Mesenchymal stem cell (in vitro differentiated cells and primary cell): ENCODE measurements at regions not wholly inside any gene's neighbourhood (a gene's known extent, or its start where the extent isn't known, plus 50 kb on each side); places are given as distances from the start of the nearest gene placed in this dataset.

ENCODE experiments used
- DNase-seq: peaks from one replicate; pipeline ENCODE4 v3.0.0-alpha.2; 2013
- H2AFZ ChIP-seq: one replicate; pipeline ENCODE4 v1.6.1; 2013; ENCODE audit warnings: low read depth, mild to moderate bottlenecking, control low read depth, inconsistent platforms, low read length, moderate library complexity
- H2AK5ac ChIP-seq: 2 replicates; pipeline ENCODE4 v1.6.1; 2013; ENCODE audit warnings: low read length, moderate library complexity, mild to moderate bottlenecking, inconsistent platforms; ENCODE audit not compliant: severe bottlenecking
- H2BK120ac ChIP-seq: one replicate; pipeline ENCODE4 v1.6.1; 2013; ENCODE audit warnings: low read depth, mild to moderate bottlenecking, inconsistent platforms, low read length, moderate library complexity
- H2BK12ac ChIP-seq, 2 experiments: one replicate each; pipeline ENCODE4 v1.6.1; 2013; ENCODE audit warnings: inconsistent platforms in 2 of 2, low read length in 2 of 2, mild to moderate bottlenecking in 2 of 2, moderate library complexity in 2 of 2, control low read depth in 1 of 2
- H2BK15ac ChIP-seq: one replicate; pipeline ENCODE4 v1.6.1; 2013; ENCODE audit warnings: mild to moderate bottlenecking, low read depth, inconsistent platforms; ENCODE audit not compliant: poor library complexity, severe bottlenecking
- H2BK5ac ChIP-seq: 2 replicates; pipeline ENCODE4 v1.6.1; 2013; ENCODE audit warnings: low read depth, mild to moderate bottlenecking, low read length, control low read depth, inconsistent platforms; ENCODE audit not compliant: poor library complexity, severe bottlenecking
- H3K14ac ChIP-seq, 2 experiments: one replicate each; pipeline ENCODE4 v1.6.1; 2013; ENCODE audit warnings: inconsistent platforms in 2 of 2, low read length in 2 of 2, control low read depth in 1 of 2, mild to moderate bottlenecking in 1 of 2, moderate library complexity in 1 of 2
- H3K18ac ChIP-seq, 2 experiments: one replicate each; pipeline ENCODE4 v1.6.1; 2013; ENCODE audit warnings: inconsistent platforms in 2 of 2, low read length in 2 of 2, control low read depth in 1 of 2, low read depth in 1 of 2, mild to moderate bottlenecking in 1 of 2
- H3K23ac ChIP-seq, 2 experiments: one replicate each; pipeline ENCODE4 v1.6.1; 2013; ENCODE audit warnings: inconsistent platforms in 2 of 2, low read length in 2 of 2, mild to moderate bottlenecking in 2 of 2, moderate library complexity in 2 of 2, control low read depth in 1 of 2
- H3K27ac ChIP-seq: 2 replicates; pipeline ENCODE4 v1.5.1; 2013; ENCODE audit warnings: mild to moderate bottlenecking, moderate library complexity, low read length, control low read depth, inconsistent platforms; ENCODE audit not compliant: poor library complexity, severe bottlenecking
- H3K27me3 ChIP-seq, 2 experiments: 2 replicates each; pipeline versions ENCODE4 v1.6.1 to v1.7.0; 2013; ENCODE audit warnings: low read length in 2 of 2, mild to moderate bottlenecking in 2 of 2, moderate library complexity in 2 of 2, control low read depth in 1 of 2, inconsistent platforms in 1 of 2; ENCODE audit not compliant: control insufficient read depth in 1 of 2, insufficient read depth in 1 of 2
- H3K36me3 ChIP-seq, 2 experiments: 2 replicates each; pipeline versions ENCODE4 v1.6.1 to v1.7.0; 2013; ENCODE audit warnings: low read length in 2 of 2, control low read depth in 1 of 2, inconsistent platforms in 1 of 2, low read depth in 1 of 2, mild to moderate bottlenecking in 1 of 2; ENCODE audit not compliant: insufficient read depth in 2 of 2, control insufficient read depth in 1 of 2
- H3K4ac ChIP-seq, 2 experiments: one replicate each; pipeline ENCODE4 v1.6.1; 2013; ENCODE audit warnings: inconsistent platforms in 2 of 2, low read length in 2 of 2, mild to moderate bottlenecking in 2 of 2, moderate library complexity in 2 of 2, control low read depth in 1 of 2, low read depth in 1 of 2
- H3K4me1 ChIP-seq: 2 replicates; pipeline ENCODE4 v1.6.1; 2013; ENCODE audit warnings: low read depth, low read length, control low read depth; ENCODE audit not compliant: control insufficient read depth, insufficient read depth
- H3K4me2 ChIP-seq: 2 replicates; pipeline ENCODE4 v1.6.1; 2013; ENCODE audit warnings: low read length, mild to moderate bottlenecking, inconsistent platforms; ENCODE audit not compliant: poor library complexity, severe bottlenecking
- H3K4me3 ChIP-seq, 2 experiments: 2 replicates each; pipeline versions ENCODE4 v1.5.1 to v1.7.0; 2013; ENCODE audit warnings: low read length in 2 of 2, mild to moderate bottlenecking in 2 of 2, control low read depth in 1 of 2, low read depth in 1 of 2; ENCODE audit not compliant: insufficient read depth in 1 of 2
- H3K79me1 ChIP-seq: replicated peaks from 2 replicates; pipeline ENCODE4 v1.6.1; 2013; ENCODE audit warnings: mild to moderate bottlenecking, control low read depth, low read length, inconsistent platforms; ENCODE audit not compliant: poor library complexity, severe bottlenecking
- H3K9ac ChIP-seq: 2 replicates; pipeline ENCODE4 v1.7.0; 2013; ENCODE audit warnings: mild to moderate bottlenecking, low read length, moderate library complexity
- H3K9me3 ChIP-seq: 2 replicates; pipeline ENCODE4 v1.7.0; 2013; ENCODE audit warnings: mild to moderate bottlenecking, low read length; ENCODE audit not compliant: control insufficient read depth
- H4K8ac ChIP-seq: one replicate; pipeline ENCODE4 v1.6.1; 2013; ENCODE audit warnings: inconsistent platforms, mild to moderate bottlenecking, low read length, moderate library complexity
- H4K91ac ChIP-seq: one replicate; pipeline ENCODE4 v1.6.1; 2013; ENCODE audit warnings: mild to moderate bottlenecking, low read length, inconsistent platforms
- WGBS: methylation state at CpG from one replicate; pipeline ENCODE4 v1.1.7; 2013; ENCODE audit warnings: mixed read lengths; 5-methylcytosine and 5-hydroxymethylcytosine counted together

DNA sequence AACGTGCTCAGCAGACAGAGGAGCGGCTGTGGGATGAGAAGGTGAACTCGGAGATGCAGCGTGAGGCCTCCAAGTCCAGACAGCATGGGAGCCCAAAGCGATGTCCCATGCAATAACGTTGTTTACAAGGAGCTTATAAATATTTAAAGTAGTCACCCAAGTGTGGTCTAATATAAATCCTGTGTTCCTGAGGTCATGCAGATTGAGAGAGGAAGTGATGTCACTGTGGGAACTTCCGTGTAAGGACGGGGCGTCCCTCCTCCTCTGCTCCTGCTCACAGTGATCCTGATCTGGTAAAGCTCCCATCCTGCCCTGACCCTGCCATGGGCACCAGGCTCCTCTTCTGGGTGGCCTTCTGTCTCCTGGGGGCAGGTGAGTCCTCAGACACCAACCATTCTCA, 94.7 kb upstream of the PRSS58 start:
- H3K27me3 ChIP-seq = peaks cover 0 to 33% of the 10 kb centered on the region in 2 experiments
- no peak overlapping the region for H2BK5ac ChIP-seq

DNA sequence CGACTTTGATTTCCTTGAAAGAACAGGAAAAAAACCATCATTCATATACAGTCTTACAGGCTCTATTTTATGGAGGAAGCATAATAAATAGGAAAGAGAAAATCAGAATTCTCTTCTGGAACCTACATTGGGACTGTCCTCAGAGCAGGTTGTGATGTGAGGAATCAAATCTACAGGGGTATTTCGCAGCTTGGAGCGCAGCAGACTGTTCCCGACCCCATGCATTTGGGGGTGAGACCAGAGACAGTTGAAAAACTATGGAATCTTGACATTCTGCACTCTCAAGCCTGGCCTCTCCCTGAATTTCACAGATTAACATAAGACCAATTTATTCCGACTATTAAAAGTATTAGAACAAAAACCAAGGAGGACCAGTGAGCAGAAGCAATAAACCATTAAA, 93.3 kb upstream of the PRSS58 start:
- Histone ChIP-seq H2AK5ac (no peak overlapping the region), H3K4ac (no peak overlapping the region), H2BK5ac (no peak overlapping the region), H2AFZ (no peak overlapping the region), H3K79me1 (no peaks in the 10 kb centered on the region), H2BK120ac (no peak overlapping the region), H3K36me3 (no peaks in the 10 kb centered on the region), H3K4me1 (no peaks in the 10 kb centered on the region), H3K18ac (no peak overlapping the region), H3K27ac (no peak overlapping the region), H4K91ac (no peak overlapping the region), H2BK12ac (no peak overlapping the region), H3K4me3 (no peak overlapping the region), H3K23ac (no peak overlapping the region), H3K4me2 (no peak overlapping the region), H3K27me3 (peaks cover 0 to 33% of the 10 kb centered on the region in 2 experiments), H3K9ac (no peak overlapping the region), H3K9me3 (no peaks in the 10 kb centered on the region), H2BK15ac (no peak overlapping the region), H3K14ac (no peak overlapping the region), H4K8ac (no peak overlapping the region)
- 93% methylated on average over 5 of the region's 5 CpGs for WGBS
- no peak for DNase-seq

More for the DNA sequence above, 94.7 kb upstream of the PRSS58 start:
- H2AFZ ChIP-seq = no peak overlapping the region
- H3K23ac ChIP-seq = no peak overlapping the region
- no peaks in the 10 kb centered on the region for H3K79me1 ChIP-seq
- H3K9ac ChIP-seq = no peak overlapping the region
- H3K36me3 ChIP-seq = no peaks in the 10 kb centered on the region
- no peaks in the 10 kb centered on the region for H3K9me3 ChIP-seq
- no peak overlapping the region for H3K18ac ChIP-seq
- no peak overlapping the region for H3K4me2 ChIP-seq
- no peak overlapping the region for H2BK12ac ChIP-seq
- H2BK120ac ChIP-seq = no peak overlapping the region
- H2AK5ac ChIP-seq = no peak overlapping the region
- no peak overlapping the region for H4K8ac ChIP-seq
- DNase-seq = peak; percentile 69
- WGBS = 75% methylated on average over 9 of the region's 9 CpGs
- H3K4ac ChIP-seq = no peak overlapping the region
- H3K4me1 ChIP-seq = no peaks in the 10 kb centered on the region
- no peak overlapping the region for H4K91ac ChIP-seq
- no peak overlapping the region for H3K4me3 ChIP-seq
- H2BK15ac ChIP-seq = no peak overlapping the region
- no peak overlapping the region for H3K14ac ChIP-seq
- no peak overlapping the region for H3K27ac ChIP-seq

DNA sequence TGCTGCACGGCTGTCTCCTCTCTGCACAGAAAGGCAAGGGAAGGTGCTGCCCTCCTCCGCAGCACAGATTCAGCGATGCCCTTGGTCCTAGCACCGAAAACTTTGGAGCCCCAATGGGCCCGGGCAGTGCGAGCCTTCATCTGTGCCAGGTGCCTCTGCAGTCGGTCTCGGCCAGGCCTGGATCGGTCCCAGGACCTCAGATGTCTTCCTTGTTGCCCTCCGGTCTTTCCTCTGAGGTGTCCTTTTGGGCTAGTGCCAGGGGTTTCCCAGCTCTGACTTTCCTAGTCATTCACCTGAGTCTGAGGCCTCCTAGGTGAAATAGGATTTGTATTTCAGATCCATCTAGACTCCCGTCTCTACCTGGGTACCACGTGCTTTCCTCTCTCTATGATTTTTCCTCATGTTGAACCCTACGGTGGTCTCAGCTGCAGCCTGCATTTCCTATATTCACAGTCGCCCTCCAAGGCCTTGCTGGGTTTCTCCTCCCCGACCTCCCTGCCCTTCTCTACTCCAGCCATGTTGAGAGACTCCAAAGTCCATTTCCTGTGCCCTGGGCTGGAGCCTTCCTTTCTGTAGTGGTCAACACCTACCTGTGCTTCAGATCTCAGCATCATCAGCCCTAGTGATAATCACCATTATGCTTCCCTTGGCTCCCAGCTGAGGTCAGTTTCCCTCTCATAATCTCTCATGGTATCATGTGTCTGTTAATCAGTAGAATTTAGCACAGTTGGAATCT, 92.0 kb upstream of the PRSS58 start:
- no peak overlapping the region for H3K18ac ChIP-seq
- DNase-seq = no peak
- WGBS = 86% methylated on average over 15 of the region's 15 CpGs

DNA sequence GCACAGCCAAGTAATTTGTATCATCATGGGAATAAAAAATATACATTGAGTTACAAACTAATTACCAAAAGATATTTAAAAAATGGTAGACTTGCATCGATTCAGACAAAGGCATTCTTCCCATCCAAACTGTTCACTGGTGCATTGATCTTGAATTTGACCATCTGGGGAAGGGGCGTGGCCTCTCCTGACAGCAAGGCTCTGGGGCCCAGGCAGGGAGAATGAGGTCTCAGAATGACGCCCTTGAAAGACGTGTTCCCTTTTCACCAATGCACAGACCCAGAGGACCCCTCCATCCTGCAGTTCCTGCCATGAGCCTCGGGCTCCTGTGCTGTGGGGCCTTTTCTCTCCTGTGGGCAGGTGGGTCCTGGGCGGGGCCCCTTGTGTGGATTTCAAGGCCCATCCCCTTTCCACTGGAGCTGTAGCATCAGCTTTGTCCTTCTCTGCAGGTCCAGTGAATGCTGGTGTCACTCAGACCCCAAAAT, 91.1 kb upstream of the PRSS58 start:
- no peaks in the 10 kb centered on the region for H3K36me3 ChIP-seq
- no peak overlapping the region for H2BK120ac ChIP-seq
- no peak overlapping the region for H3K4me3 ChIP-seq
- H3K23ac ChIP-seq = no peak overlapping the region
- H2BK5ac ChIP-seq = no peak overlapping the region
- no peak overlapping the region for H2AK5ac ChIP-seq
- no peaks in the 10 kb centered on the region for H3K79me1 ChIP-seq
- no peak overlapping the region for H2BK15ac ChIP-seq
- peaks cover 15 to 23% of the 10 kb centered on the region in 2 experiments for H3K27me3 ChIP-seq
- no peaks in the 10 kb centered on the region for H3K9me3 ChIP-seq
- H3K9ac ChIP-seq = no peak overlapping the region
- H3K4me1 ChIP-seq = no peaks in the 10 kb centered on the region
- no peak overlapping the region for H3K27ac ChIP-seq
- H4K8ac ChIP-seq = no peak overlapping the region
- H2BK12ac ChIP-seq = no peak overlapping the region
- H2AFZ ChIP-seq = no peak overlapping the region
- DNase-seq = no peak
- no peak overlapping the region for H4K91ac ChIP-seq
- H3K4ac ChIP-seq = no peak overlapping the region
- WGBS = 75% methylated on average over 6 of the region's 6 CpGs
- H3K14ac ChIP-seq = no peak overlapping the region
- no peak overlapping the region for H3K18ac ChIP-seq
- no peak overlapping the region for H3K4me2 ChIP-seq

More for the DNA sequence above, 92.0 kb upstream of the PRSS58 start:
- Histone ChIP-seq H3K27me3 (peaks cover 12 to 27% of the 10 kb centered on the region in 2 experiments), H3K4me3 (no peak overlapping the region), H3K23ac (no peak overlapping the region), H3K9me3 (no peaks in the 10 kb centered on the region), H2BK5ac (no peak overlapping the region), H4K91ac (peak overlapping the region; percentile 11), H3K9ac (no peak overlapping the region), H3K79me1 (no peaks in the 10 kb centered on the region), H3K14ac (no peak overlapping the region), H2BK12ac (no peak overlapping the region), H3K4me2 (no peak overlapping the region), H3K36me3 (no peaks in the 10 kb centered on the region), H4K8ac (no peak overlapping the region), H2AK5ac (no peak overlapping the region), H2AFZ (no peak overlapping the region), H2BK15ac (no peak overlapping the region), H3K4ac (no peak overlapping the region), H2BK120ac (no peak overlapping the region), H3K4me1 (no peaks in the 10 kb centered on the region), H3K27ac (no peak overlapping the region)
